D721Med (cell line): ENCODE measurements at regions not wholly inside any gene's neighbourhood (a gene's known extent, or its start where the extent isn't known, plus 50 kb on each side); places are given as distances from the start of the nearest gene placed in this dataset.
"Not testable (repeated sequence)": the region's sequence is repeated elsewhere in the genome, so short reads cannot be mapped to it uniquely, and the experiment has no call there.

Experiments used
- DNase-seq: peaks from one replicate; pipeline ENCODE4 v3.0.0; 2011; ENCODE audit warnings: low spot score; ENCODE audit not compliant: insufficient read length
- FAIRE-seq: peaks from 2 replicates; lab custom pipeline; 2011; peaks lifted over from hg19 to GRCh38; lab: Jason Lieb, UNC
- CTCF ChIP-seq: IDR thresholded peaks from 2 replicates; pipeline ENCODE4 v1.5.1; 2012; ENCODE audit warnings: mild to moderate bottlenecking, control low read depth; ENCODE audit not compliant: insufficient read depth; ENCODE audit errors: missing control alignments

- TF ChIP-seq CTCF: no peak
- no peak for DNase-seq
- FAIRE-seq: no peak
Observed at GRCh38 chr5:85340790-85341189, 956.1 kb upstream of the EDIL3 start.

- TF ChIP-seq CTCF: no peak
- no peak for DNase-seq
- no peak for FAIRE-seq
Observed at GRCh38 chr5:85345818-85346217, 961.1 kb upstream of the EDIL3 start.

GRCh38 chr5:85357309-85357708, 972.6 kb upstream of the EDIL3 start:
- DNase-seq (no peak), FAIRE-seq (no peak)
- no peak for TF ChIP-seq CTCF

- FAIRE-seq: no peak
Observed at GRCh38 chr5:85375525-85375924, 990.8 kb upstream of the EDIL3 start.

GRCh38 chr5:85388770-85389169, 1004.1 kb upstream of the EDIL3 start:
- no peak for FAIRE-seq
- TF ChIP-seq CTCF: no peak
- DNase-seq: no peak

More at GRCh38 chr5:85375525-85375924, 990.8 kb upstream of the EDIL3 start:
- no peak for DNase-seq
- no peak for TF ChIP-seq CTCF

- not testable (repeated sequence) for DNase-seq, FAIRE-seq
Observed at GRCh38 chr5:85392309-85392708, 1007.6 kb upstream of the EDIL3 start.

- no peak for TF ChIP-seq CTCF
- FAIRE-seq: no peak
- no peak for DNase-seq
Observed at GRCh38 chr5:85395526-85395925, 1010.8 kb upstream of the EDIL3 start.

- no peak for FAIRE-seq
- no peak for TF ChIP-seq CTCF
- DNase-seq: no peak
Observed at GRCh38 chr5:85397451-85397850, 1012.8 kb upstream of the EDIL3 start.
